Right lobe of liver (tissue), 4 donors: ENCODE measurements at regions not wholly inside any gene's neighbourhood (a gene's known extent, or its start where the extent isn't known, plus 50 kb on each side); places are given as distances from the start of the nearest gene placed in this dataset.

Experiments used
- POLR2A ChIP-seq: fragments of 450-650 bp; IDR thresholded peaks from one replicate; pipeline ENCODE4 v1.6.1; 2017; ENCODE audit warnings: antibody characterized with exemption, mild to moderate bottlenecking
- TF ChIP-seq, protein P1 (sequence below), 4 donors: fragments of 200-600 bp in 3 of 4; fragments of 450-650 bp in 1 of 4; IDR thresholded peaks; one replicate each; pipeline versions ENCODE4 v1.5.1 to v1.8.0; 2016 to 2022; ENCODE audit warnings: antibody characterized with exemption in 4 of 4, mild to moderate bottlenecking in 2 of 4
- donor health status: DM: no; HTN: no; CAD: no.
- donor health status: DM: no; HTN: no; CAD: no.
- donor health status: DM: no; HTN: yes; CAD: no.

DNA sequence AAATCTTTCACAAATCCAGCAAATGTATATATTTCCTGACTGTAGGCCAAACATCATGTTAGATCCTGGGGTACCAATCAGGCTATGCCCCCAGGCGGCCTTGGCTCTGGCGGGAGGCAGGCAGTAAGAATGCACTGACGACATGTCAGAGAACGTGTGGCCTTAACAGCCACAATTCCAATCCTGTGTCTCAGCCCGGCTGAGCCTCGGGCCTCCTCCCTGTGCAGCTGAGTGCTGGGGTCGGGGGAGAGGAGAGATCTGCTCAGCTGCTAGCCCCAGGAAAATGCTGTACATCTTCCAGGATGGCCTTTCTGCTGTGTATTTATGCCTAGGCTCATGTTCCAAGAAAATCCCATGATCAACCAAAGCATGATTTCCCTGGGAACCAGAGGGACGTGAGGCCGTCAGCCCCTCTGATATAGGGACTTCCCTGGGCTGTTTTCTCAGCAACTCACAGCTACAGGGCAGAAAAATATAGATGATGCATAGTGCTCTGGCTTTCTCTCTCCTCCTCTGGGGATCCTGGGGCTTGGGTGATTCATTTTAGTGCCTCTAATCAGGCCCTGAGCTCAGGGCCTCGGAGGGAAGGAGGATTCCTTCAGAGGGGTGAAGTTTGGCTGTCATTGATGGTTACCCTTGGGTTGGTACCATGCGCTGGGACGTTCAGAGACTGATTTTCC, 604.0 kb downstream of the HS3ST4 start:
- TF ChIP-seq, protein P1, sequence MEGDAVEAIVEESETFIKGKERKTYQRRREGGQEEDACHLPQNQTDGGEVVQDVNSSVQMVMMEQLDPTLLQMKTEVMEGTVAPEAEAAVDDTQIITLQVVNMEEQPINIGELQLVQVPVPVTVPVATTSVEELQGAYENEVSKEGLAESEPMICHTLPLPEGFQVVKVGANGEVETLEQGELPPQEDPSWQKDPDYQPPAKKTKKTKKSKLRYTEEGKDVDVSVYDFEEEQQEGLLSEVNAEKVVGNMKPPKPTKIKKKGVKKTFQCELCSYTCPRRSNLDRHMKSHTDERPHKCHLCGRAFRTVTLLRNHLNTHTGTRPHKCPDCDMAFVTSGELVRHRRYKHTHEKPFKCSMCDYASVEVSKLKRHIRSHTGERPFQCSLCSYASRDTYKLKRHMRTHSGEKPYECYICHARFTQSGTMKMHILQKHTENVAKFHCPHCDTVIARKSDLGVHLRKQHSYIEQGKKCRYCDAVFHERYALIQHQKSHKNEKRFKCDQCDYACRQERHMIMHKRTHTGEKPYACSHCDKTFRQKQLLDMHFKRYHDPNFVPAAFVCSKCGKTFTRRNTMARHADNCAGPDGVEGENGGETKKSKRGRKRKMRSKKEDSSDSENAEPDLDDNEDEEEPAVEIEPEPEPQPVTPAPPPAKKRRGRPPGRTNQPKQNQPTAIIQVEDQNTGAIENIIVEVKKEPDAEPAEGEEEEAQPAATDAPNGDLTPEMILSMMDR (IDR thresholded peaks at IDR 0.05) = no peak
- TF ChIP-seq POLR2A = no peak
